GM23338 (cell line): ENCODE measurements at regions not wholly inside any gene's neighbourhood (a gene's known extent, or its start where the extent isn't known, plus 50 kb on each side); places are given as distances from the start of the nearest gene placed in this dataset.

Experiments used
- ATAC-seq: fragments of 200-7000 bp; cut with Tn5 transposase; 3 replicates; pipeline ENCODE4 v1.9.1; 2020
- DNase-seq: peaks from one replicate; pipeline ENCODE4 v3.0.0-alpha.2; 2015; ENCODE audit warnings: low spot score
- H2AFZ ChIP-seq: fragments of 200-600 bp; sonication (generic); 2 replicates; pipeline ENCODE4 v1.8.0; 2016; ENCODE audit warnings: antibody characterized with exemption, mild to moderate bottlenecking, moderate library complexity
- H3F3A ChIP-seq: fragments of 200-600 bp; sonication (generic); replicated peaks from 2 replicates; pipeline ENCODE4 v1.8.0; 2017; ENCODE audit warnings: antibody characterized with exemption, mixed run types, low read depth
- H3K27ac ChIP-seq: fragments of 200-600 bp; sonication (generic); 2 replicates; pipeline ENCODE4 v1.6.1; 2016; ENCODE audit warnings: low read depth
- H3K27me3 ChIP-seq: fragments of 200-600 bp; sonication (generic); 2 replicates; pipeline ENCODE4 v1.8.0; 2016; ENCODE audit warnings: mild to moderate bottlenecking, mixed run types, moderate library complexity; ENCODE audit not compliant: insufficient read depth
- H3K36me3 ChIP-seq: fragments of 200-600 bp; sonication (generic); 2 replicates; pipeline ENCODE4 v1.8.0; 2016; ENCODE audit warnings: mild to moderate bottlenecking; ENCODE audit not compliant: insufficient read depth
- H3K4me1 ChIP-seq: fragments of 200-600 bp; sonication (generic); 2 replicates; pipeline ENCODE4 v1.8.0; 2016; ENCODE audit warnings: mild to moderate bottlenecking, moderate library complexity; ENCODE audit not compliant: insufficient read depth
- H3K4me2 ChIP-seq: fragments of 200-600 bp; sonication (generic); 2 replicates; pipeline ENCODE4 v1.7.1; 2017; ENCODE audit warnings: mixed run types
- H3K4me3 ChIP-seq: fragments of 200-600 bp; sonication (generic); 2 replicates; pipeline ENCODE4 v1.6.1; 2016; ENCODE audit warnings: mixed run types
- H3K79me2 ChIP-seq: fragments of 200-600 bp; sonication (generic); replicated peaks from 2 replicates; pipeline ENCODE4 v1.8.0; 2017; ENCODE audit warnings: mild to moderate bottlenecking; ENCODE audit not compliant: insufficient read depth
- H3K9me2 ChIP-seq: fragments of 200-600 bp; sonication (generic); 2 replicates; pipeline ENCODE4 v1.8.0; 2017; ENCODE audit not compliant: insufficient read depth
- H4K20me1 ChIP-seq: fragments of 200-600 bp; sonication (generic); replicated peaks from 2 replicates; pipeline ENCODE4 v1.8.0; 2017; ENCODE audit warnings: mild to moderate bottlenecking; ENCODE audit not compliant: insufficient read depth
- H3K27ac Mint-ChIP-seq: 2 replicates; pipeline ENCODE4 v1.8.0; 2020; ENCODE audit warnings: inconsistent platforms, mild to moderate bottlenecking, moderate library complexity, mixed read lengths
- H3K27me3 Mint-ChIP-seq: 3 replicates; pipeline ENCODE4 v1.8.0; 2022; ENCODE audit warnings: low read depth, mild to moderate bottlenecking, moderate library complexity, mixed read lengths, inconsistent platforms; ENCODE audit not compliant: insufficient read depth, poor library complexity
- H3K36me3 Mint-ChIP-seq: 3 replicates; pipeline ENCODE4 v1.8.0; 2021; ENCODE audit warnings: low read depth, mild to moderate bottlenecking, inconsistent platforms, moderate library complexity, mixed read lengths
- H3K4me1 Mint-ChIP-seq: 3 replicates; pipeline ENCODE4 v1.8.0; 2020; ENCODE audit warnings: mild to moderate bottlenecking, inconsistent platforms, mixed read lengths
- H3K4me3 Mint-ChIP-seq: 3 replicates; pipeline ENCODE4 v1.8.0; 2021; ENCODE audit warnings: moderate library complexity, mild to moderate bottlenecking, inconsistent platforms, mixed read lengths
- H3K9me3 Mint-ChIP-seq: 3 replicates; pipeline ENCODE4 v1.8.0; 2020; ENCODE audit warnings: moderate library complexity, mild to moderate bottlenecking, inconsistent platforms, mixed read lengths
- CREB1 ChIP-seq: fragments of 250-450 bp; sonication (Bioruptor Pico); IDR thresholded peaks from 2 replicates; pipeline ENCODE4 v1.5.0; 2020; ENCODE audit warnings: low read depth, mild to moderate bottlenecking, moderate library complexity
- EZH2 ChIP-seq: fragments of 200-600 bp; sonication (generic); IDR thresholded peaks from one replicate; pipeline ENCODE4 v1.8.0; 2017; ENCODE audit warnings: antibody characterized with exemption, mild to moderate bottlenecking, low read depth; ENCODE audit not compliant: unreplicated experiment
- EZH2phosphoT487 ChIP-seq: fragments of 200-600 bp; sonication (generic); IDR thresholded peaks from one replicate; pipeline ENCODE4 v1.8.1; 2018; ENCODE audit warnings: antibody characterized with exemption; ENCODE audit not compliant: unreplicated experiment
- NANOG ChIP-seq: IDR thresholded peaks from 2 replicates; pipeline ENCODE4 v1.6.1; 2016; ENCODE audit warnings: antibody characterized with exemption, borderline replicate concordance
- POLR2AphosphoS5 ChIP-seq: IDR thresholded peaks from 2 replicates; pipeline ENCODE4 v1.6.1; 2016; ENCODE audit warnings: antibody characterized with exemption, low read depth
- STAT1 ChIP-seq: IDR thresholded peaks from one replicate; pipeline ENCODE4 v1.6.1; 2016; ENCODE audit warnings: antibody characterized with exemption; ENCODE audit not compliant: unreplicated experiment
- ZNF114 ChIP-seq: fragments of 250-450 bp; sonication (Bioruptor Pico); IDR thresholded peaks from 2 replicates; pipeline ENCODE4 v1.5.0; 2020; ENCODE audit warnings: mild to moderate bottlenecking, moderate library complexity
- ZNF331 ChIP-seq: fragments of 250-450 bp; sonication (Bioruptor Pico); IDR thresholded peaks from 2 replicates; pipeline ENCODE4 v1.5.0; 2020; ENCODE audit warnings: low read depth, mild to moderate bottlenecking, moderate library complexity
- TF ChIP-seq, protein P1 (sequence below): IDR thresholded peaks from 2 replicates; pipeline ENCODE4 v1.6.1; 2016; ENCODE audit warnings: antibody characterized with exemption
- TF ChIP-seq, protein P2 (sequence below): IDR thresholded peaks from one replicate; pipeline ENCODE4 v1.6.1; 2018; ENCODE audit warnings: antibody characterized with exemption; ENCODE audit not compliant: unreplicated experiment
- TF ChIP-seq, protein P3 (sequence below), 2 experiments: fragments of 200-600 bp in 1 of 2; sonication (generic) in 1 of 2; conservative IDR thresholded peaks; 2 replicates each; pipeline versions ENCODE4 v1.5.1 to v1.6.1; 2016 to 2017; ENCODE audit warnings: antibody characterized with exemption in 2 of 2, low read depth in 2 of 2, mild to moderate bottlenecking in 2 of 2, moderate library complexity in 1 of 2

GRCh38 chr11:29783506-29783905, 233.3 kb downstream of the KCNA4 start:
- Mint-ChIP-seq H3K4me1 (peaks cover 11% of the 10 kb centered on the region), H3K27ac (no peak overlapping the region), H3K27me3 (no peaks in the 10 kb centered on the region), H3K9me3 (no peaks in the 10 kb centered on the region), H3K36me3 (no peaks in the 10 kb centered on the region), H3K4me3 (no peak overlapping the region)
- no peak for ATAC-seq
- TF ChIP-seq EZH2phosphoT487 (no peak), STAT1 (no peak), POLR2AphosphoS5 (no peak), CREB1 (CRISPR knock-in tag) (no peak), ZNF114 (CRISPR knock-in tag) (no peak), NANOG (no peak), EZH2 (no peak), ZNF331 (CRISPR knock-in tag) (no peak)
- TF ChIP-seq, protein P1, sequence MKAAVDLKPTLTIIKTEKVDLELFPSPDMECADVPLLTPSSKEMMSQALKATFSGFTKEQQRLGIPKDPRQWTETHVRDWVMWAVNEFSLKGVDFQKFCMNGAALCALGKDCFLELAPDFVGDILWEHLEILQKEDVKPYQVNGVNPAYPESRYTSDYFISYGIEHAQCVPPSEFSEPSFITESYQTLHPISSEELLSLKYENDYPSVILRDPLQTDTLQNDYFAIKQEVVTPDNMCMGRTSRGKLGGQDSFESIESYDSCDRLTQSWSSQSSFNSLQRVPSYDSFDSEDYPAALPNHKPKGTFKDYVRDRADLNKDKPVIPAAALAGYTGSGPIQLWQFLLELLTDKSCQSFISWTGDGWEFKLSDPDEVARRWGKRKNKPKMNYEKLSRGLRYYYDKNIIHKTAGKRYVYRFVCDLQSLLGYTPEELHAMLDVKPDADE, result no peak
- TF ChIP-seq, protein P2, sequence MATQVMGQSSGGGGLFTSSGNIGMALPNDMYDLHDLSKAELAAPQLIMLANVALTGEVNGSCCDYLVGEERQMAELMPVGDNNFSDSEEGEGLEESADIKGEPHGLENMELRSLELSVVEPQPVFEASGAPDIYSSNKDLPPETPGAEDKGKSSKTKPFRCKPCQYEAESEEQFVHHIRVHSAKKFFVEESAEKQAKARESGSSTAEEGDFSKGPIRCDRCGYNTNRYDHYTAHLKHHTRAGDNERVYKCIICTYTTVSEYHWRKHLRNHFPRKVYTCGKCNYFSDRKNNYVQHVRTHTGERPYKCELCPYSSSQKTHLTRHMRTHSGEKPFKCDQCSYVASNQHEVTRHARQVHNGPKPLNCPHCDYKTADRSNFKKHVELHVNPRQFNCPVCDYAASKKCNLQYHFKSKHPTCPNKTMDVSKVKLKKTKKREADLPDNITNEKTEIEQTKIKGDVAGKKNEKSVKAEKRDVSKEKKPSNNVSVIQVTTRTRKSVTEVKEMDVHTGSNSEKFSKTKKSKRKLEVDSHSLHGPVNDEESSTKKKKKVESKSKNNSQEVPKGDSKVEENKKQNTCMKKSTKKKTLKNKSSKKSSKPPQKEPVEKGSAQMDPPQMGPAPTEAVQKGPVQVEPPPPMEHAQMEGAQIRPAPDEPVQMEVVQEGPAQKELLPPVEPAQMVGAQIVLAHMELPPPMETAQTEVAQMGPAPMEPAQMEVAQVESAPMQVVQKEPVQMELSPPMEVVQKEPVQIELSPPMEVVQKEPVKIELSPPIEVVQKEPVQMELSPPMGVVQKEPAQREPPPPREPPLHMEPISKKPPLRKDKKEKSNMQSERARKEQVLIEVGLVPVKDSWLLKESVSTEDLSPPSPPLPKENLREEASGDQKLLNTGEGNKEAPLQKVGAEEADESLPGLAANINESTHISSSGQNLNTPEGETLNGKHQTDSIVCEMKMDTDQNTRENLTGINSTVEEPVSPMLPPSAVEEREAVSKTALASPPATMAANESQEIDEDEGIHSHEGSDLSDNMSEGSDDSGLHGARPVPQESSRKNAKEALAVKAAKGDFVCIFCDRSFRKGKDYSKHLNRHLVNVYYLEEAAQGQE, result no peak
- TF ChIP-seq, protein P3, sequence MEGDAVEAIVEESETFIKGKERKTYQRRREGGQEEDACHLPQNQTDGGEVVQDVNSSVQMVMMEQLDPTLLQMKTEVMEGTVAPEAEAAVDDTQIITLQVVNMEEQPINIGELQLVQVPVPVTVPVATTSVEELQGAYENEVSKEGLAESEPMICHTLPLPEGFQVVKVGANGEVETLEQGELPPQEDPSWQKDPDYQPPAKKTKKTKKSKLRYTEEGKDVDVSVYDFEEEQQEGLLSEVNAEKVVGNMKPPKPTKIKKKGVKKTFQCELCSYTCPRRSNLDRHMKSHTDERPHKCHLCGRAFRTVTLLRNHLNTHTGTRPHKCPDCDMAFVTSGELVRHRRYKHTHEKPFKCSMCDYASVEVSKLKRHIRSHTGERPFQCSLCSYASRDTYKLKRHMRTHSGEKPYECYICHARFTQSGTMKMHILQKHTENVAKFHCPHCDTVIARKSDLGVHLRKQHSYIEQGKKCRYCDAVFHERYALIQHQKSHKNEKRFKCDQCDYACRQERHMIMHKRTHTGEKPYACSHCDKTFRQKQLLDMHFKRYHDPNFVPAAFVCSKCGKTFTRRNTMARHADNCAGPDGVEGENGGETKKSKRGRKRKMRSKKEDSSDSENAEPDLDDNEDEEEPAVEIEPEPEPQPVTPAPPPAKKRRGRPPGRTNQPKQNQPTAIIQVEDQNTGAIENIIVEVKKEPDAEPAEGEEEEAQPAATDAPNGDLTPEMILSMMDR (conservative IDR thresholded peaks at IDR 0.05; ENCODE audit: low read depth in 2 of 2), result no peak
- DNase-seq, result no peak
- H3K27me3 ChIP-seq, result no peaks in the 10 kb centered on the region
- H3K27ac ChIP-seq, result no peak overlapping the region
- no peak overlapping the region for H3K4me3 ChIP-seq
- H4K20me1 ChIP-seq, result no peaks in the 10 kb centered on the region
- no peaks in the 10 kb centered on the region for H3F3A ChIP-seq
- H3K9me2 ChIP-seq, result no peaks in the 10 kb centered on the region; the same call in 1 of the 2 replicates
- H3K79me2 ChIP-seq, result no peaks in the 10 kb centered on the region
- H3K4me2 ChIP-seq, result no peak overlapping the region
- H3K4me1 ChIP-seq, result peaks cover 4% of the 10 kb centered on the region; the same call in 1 of the 2 replicates
- H2AFZ ChIP-seq, result no peak overlapping the region
- no peaks in the 10 kb centered on the region for H3K36me3 ChIP-seq
